ENCODE measurements at regions not wholly inside any gene's neighbourhood (a gene's known extent, or its start where the extent isn't known, plus 50 kb on each side); places are given as distances from the start of the nearest gene placed in this dataset.

DNA sequence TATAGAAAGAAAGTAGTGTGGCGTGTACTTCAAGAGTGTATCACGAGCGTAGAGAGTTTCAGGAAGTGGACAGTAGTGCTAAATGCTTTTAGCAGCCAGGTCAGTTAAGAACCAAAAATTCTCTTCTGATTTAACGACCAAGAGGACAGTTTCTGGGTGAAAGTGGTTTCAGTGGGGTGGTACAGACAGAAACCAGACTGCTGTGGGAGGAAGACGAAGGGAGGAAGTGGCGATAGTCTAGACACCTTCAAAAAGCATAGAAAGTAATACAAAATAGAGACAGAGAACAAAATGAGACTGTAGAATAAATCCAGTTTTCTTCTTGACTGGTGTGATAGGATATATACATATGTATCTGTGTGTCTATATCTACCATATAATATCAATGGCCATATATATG is 93.5 kb downstream of the MBL2 start:
- TF ChIP-seq, protein P1, sequence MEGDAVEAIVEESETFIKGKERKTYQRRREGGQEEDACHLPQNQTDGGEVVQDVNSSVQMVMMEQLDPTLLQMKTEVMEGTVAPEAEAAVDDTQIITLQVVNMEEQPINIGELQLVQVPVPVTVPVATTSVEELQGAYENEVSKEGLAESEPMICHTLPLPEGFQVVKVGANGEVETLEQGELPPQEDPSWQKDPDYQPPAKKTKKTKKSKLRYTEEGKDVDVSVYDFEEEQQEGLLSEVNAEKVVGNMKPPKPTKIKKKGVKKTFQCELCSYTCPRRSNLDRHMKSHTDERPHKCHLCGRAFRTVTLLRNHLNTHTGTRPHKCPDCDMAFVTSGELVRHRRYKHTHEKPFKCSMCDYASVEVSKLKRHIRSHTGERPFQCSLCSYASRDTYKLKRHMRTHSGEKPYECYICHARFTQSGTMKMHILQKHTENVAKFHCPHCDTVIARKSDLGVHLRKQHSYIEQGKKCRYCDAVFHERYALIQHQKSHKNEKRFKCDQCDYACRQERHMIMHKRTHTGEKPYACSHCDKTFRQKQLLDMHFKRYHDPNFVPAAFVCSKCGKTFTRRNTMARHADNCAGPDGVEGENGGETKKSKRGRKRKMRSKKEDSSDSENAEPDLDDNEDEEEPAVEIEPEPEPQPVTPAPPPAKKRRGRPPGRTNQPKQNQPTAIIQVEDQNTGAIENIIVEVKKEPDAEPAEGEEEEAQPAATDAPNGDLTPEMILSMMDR (IDR thresholded peaks at IDR 0.05; ENCODE audit: poor library complexity, severe bottlenecking): no peak
- TF ChIP-seq RAD21 (conservative IDR thresholded peaks at IDR 0.05): no peak
- TF ChIP-seq REST (IDR thresholded peaks at IDR 0.05; ENCODE audit: borderline replicate concordance): no peak
- TF ChIP-seq EZH2 (IDR thresholded peaks at IDR 0.05; ENCODE audit: borderline replicate concordance, insufficient read depth, low read length, poor library complexity, severe bottlenecking): no peak

Measured in neural cell (in vitro differentiated cells).